ENCODE measurements at regions not wholly inside any gene's neighbourhood (a gene's known extent, or its start where the extent isn't known, plus 50 kb on each side); places are given as distances from the start of the nearest gene placed in this dataset.

GRCh38 chr10:90179696-90180407, 478.5 kb downstream of the KIF20B start:
- DNase-seq (ENCODE audit: low read depth in 2 of 3, low spot score in 1 of 3): no peak

DNA sequence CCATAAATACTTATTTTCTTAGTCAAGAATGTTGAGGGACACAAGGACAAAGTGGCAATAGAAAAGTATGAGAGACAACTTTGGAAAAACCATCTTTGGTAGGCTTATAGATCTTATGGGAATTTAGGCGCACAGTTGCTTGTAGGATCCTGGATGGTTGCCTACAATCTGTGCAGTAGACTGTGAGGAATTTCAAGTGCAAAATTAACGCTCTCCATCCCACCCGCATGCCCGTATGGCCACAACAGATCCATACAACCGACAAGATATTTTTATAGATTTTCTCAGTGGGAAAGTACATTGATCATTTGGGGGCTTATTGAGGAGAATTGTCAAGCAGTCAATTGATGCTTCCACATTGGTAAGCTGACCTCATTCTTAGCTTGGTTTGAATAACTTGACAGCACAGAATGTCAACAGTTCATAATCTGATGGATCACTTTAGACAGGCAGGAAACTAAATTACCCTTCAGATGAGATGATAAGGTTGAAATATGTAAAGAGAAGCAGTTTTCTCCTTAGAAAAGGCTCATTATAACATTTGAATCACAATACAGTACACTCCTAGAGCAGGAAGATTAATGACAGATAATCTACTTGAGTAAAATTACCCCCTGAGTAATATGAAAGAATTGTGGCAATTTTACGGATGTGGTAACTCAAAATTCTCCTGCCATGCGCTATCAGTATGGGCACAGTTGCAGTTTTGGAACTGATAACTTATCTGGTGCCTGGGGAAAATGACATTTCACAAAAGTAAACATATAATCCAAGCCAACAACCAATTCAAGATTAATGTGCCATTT, 479.7 kb downstream of the KIF20B start:
- no peak for DNase-seq (ENCODE audit: low read depth in 2 of 3, low spot score in 1 of 3)

DNA sequence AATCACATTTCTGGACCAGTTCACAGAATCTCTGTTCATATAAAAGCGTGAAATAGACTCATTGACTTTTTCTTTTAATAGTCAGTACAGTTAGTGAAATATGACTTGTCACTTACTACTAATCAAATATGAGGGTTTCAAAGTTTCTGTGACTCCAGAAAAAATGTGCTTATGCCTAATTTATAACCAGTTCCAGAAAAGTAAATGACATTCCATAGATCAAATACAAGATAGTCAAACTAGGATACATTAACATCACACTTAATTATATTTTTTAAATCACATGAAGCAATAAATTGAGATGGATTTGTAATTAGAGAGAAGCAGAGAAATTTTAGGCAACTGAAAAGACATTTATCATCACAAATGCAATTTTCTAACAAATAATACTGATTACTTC, 491.4 kb downstream of the KIF20B start:
- DNase-seq (ENCODE audit: low read depth in 2 of 3, low spot score in 1 of 3): no peak

- DNase-seq (ENCODE audit: low read depth in 2 of 3, low spot score in 1 of 3): no peak
These were observed 492.0 kb downstream of the KIF20B start for GRCh38 chr10:90193240-90193985.

- DNase-seq (ENCODE audit: low read depth in 2 of 3, low spot score in 1 of 3): no peak
These were observed 494.0 kb downstream of the KIF20B start for GRCh38 chr10:90195288-90195840.

- no peak for DNase-seq (ENCODE audit: low read depth in 2 of 3, low spot score in 1 of 3)
These were observed 496.4 kb downstream of the KIF20B start for GRCh38 chr10:90197766-90198165.

DNA sequence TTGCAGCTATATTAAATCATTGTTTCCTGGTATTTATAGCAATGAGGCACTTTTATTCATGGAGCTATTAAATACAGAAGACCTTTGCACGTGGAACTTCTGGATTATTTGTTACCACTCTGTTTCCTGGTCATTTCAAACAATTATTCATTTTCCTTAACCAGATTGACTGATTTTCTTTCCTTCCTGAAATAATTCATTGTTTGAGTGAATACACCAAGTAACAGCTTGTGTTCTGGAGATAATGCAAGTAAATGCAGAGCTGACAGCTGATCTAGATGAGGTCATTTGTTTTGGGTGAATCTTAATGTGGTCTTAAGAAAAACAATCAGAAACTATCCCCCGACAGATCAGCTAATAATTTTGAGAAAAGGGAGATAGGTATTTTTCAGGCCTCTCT, 497.7 kb downstream of the KIF20B start:
- no peak for DNase-seq (ENCODE audit: low read depth in 2 of 3, low spot score in 1 of 3)

GRCh38 chr10:90199513-90199912, 498.1 kb downstream of the KIF20B start:
- DNase-seq (ENCODE audit: low read depth in 2 of 3, low spot score in 1 of 3): no peak

DNA sequence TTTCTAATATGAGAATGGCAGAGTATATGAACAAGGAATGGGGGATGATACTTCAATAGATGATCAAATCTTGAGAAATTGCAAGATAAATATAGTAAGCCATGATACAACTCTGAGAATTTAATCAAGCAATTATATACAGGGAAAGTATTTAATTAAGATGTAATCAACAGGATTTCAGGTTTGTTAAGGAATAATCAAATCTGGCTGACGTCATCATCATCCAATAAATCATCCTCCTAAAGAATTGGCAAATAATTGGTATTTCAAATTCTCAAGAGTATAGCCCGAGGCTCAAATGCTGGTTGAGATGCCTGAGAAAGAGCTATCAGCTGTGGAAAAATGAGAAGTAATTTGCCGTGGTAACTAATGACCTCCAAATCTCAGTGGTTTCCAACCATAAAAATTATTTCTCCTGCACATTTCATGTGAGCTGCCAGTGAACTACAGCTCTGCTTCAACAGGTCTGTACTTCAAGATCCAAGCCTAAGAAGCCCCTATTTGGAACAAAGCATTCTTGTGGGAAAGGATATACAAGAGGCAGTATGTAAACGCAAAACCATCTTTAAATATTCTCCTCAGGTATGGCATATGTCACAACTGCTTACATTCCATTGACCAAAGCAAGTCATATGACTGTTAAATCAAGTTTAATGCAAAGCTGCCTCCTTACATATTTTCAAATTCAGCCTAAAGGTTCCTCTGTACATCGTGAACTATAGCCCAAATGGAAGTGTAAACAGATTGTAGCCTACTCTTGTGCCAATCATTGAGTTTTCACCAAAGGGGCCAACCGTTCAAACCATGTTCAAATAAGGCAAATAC, 503.0 kb downstream of the KIF20B start:
- DNase-seq (ENCODE audit: low read depth in 2 of 3, low spot score in 1 of 3): no peak

DNA sequence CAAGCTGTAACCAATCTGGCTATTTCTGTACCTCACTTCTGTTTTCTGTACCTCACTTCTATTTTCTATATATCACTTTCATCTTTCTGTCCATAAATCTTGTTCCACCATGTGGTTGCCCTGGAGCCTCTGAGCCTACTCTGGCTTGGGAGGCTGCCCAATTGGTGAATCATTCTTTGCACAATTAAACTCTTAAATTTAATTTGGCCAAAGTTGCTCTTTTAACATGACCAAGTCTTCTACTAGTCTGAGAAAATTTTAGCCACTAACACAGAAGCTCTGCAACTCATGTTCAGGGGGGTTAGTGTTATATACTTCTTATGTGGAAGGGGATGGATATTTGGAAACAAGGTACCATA, 503.5 kb downstream of the KIF20B start:
- DNase-seq (ENCODE audit: low read depth in 2 of 3, low spot score in 1 of 3): no peak

- no peak for DNase-seq (ENCODE audit: low read depth in 2 of 3, low spot score in 1 of 3)
These were observed 503.9 kb downstream of the KIF20B start for GRCh38 chr10:90205340-90205739.

GRCh38 chr10:90213346-90213745, 512.0 kb downstream of the KIF20B start:
- no peak for DNase-seq (ENCODE audit: low read depth in 2 of 3, low spot score in 1 of 3)

DNA sequence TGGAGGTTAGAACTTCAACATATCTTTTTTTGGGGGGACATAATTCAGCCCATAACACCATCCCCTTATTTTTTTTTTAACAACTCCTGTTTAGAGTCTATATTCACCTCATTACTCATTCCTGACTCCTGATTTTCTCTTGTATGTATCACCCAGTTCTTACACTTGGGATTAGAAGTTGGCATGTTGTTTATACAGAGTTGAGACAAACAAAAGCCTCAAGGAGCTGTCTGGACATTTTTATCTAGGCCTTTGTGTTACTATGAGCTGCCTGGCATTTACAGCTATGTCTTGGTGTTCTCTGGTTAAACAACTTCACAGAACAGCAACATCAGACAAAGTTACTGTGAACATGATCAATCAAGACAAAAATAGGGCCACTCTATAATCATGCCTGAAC, 517.5 kb downstream of the KIF20B start:
- no peak for DNase-seq (ENCODE audit: low read depth in 2 of 3, low spot score in 1 of 3)

GRCh38 chr10:90222372-90222771, 521.0 kb downstream of the KIF20B start:
- DNase-seq (ENCODE audit: low read depth in 2 of 3, low spot score in 1 of 3): no peak

- DNase-seq (ENCODE audit: low read depth in 2 of 3, low spot score in 1 of 3): no peak
These were observed 521.5 kb downstream of the KIF20B start for GRCh38 chr10:90222939-90223338.

DNA sequence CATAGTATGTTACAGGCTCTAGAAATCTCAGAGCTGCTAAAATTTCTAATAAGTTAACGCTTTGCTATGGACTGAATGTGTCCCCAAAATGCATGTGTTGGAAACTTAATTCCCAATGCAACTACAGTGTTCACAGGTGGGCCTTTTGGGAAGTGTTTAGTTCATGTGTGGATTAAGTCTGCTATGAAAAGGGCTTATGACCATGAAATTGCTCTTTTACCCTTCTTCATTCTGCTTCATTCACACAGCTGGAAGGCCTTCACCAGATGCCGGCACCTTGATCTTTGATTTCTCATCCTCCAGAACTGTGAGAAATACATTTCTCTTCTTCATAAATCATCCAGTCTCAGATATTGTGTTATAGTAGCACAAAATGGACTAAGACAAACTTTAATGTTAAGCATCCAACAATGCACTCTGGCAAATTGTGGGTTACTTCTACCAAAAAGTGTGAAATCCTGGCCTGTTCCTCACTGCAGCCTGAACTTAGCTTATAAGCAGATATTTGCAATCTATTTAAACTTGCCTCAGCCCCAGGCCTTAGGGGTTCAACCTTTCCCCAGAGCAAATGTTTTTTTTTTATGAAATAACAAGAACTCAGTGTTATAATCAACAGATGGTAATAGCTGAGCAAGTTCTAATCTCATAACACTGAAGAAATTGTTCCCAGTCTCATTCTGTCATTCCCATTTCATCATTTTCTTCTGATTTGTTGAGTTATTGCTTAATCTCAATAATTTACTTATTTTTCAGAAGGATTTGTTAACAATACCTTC, 523.6 kb downstream of the KIF20B start:
- DNase-seq (ENCODE audit: low read depth in 2 of 3, low spot score in 1 of 3): no peak

DNA sequence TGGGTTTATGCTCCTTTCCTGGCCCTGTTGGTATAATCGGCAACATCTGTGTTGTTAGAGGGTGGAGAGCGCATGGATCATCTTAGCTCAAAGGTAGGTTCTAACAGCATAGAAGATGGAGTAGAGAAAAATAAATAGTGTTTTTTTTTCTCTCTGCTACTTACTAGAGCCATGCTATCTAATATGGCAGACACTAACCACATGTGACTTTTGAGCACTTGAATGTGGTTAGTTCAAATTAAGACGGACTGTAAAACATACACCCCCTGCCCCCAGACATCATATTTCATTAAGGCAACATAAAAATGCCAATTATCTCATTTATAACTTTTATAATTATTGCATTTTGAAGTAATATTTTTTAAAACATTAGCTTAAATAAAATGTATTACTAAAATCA, 525.1 kb downstream of the KIF20B start:
- no peak for DNase-seq (ENCODE audit: low read depth in 2 of 3, low spot score in 1 of 3)

DNA sequence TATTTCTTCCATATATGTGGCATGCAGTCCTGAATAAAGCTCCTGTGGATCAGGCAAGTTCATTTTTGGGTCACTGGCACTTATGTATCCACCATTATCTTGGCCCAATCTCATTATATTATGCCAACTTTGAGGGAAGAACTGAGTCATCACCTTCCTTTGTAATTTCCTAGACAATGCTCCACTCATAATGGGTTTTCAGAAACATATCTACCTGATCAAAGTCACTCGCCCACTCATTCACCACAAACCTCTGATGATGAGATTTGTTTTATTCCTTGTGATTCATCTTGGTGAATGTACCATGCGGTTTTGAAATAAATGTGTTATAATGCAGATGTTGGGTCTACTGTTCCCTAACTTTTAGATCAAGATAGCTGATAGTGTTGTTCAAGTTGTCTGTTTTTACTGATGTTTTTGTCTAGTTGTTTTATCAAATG, 525.8 kb downstream of the KIF20B start:
- peak; percentile 14 to 48 (median 15) for DNase-seq (ENCODE audit: low read depth in 2 of 3, low spot score in 1 of 3)

DNA sequence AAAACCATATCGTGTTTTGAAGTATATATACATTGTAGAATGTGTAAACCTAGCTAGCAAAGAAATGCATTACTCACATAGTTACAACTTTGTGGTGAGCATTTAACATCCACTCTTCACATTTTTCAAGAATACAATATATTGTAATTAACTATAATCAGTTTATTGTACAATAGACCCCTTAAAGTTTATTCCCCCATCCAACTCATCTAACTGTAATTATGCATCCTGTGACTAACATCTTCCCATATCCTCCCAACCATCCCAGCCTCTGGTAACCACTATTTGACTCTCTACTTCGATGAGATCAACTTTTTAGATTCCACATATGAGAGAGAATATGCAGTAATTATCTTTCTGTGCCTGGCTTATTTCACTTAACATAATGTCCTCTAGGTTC, 526.4 kb downstream of the KIF20B start:
- no peak for DNase-seq (ENCODE audit: low read depth in 2 of 3, low spot score in 1 of 3)

DNA sequence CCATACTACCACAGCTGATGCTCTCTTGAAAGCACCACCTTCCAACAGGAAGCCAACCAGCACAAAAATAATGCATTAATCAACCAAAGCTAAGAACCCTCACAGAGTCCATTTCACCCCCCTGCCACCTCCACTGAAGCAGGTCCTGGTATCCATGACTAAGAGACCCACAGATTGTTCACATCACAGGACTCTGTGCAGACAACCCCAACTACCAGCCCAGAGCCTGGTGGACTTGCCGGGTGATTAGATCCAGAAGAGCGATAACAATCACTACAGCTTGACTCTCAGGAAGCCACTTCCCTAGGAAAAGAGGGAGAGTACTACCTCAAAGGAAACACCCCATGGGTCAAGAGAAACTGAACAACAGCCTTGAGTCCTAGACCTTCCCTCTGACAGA, 528.1 kb downstream of the KIF20B start:
- DNase-seq (ENCODE audit: low read depth in 2 of 3, low spot score in 1 of 3): no peak
